Neural progenitor cell (in vitro differentiated cells): ENCODE measurements at regions not wholly inside any gene's neighbourhood (a gene's known extent, or its start where the extent isn't known, plus 50 kb on each side); places are given as distances from the start of the nearest gene placed in this dataset.

Source experiments
- DNase-seq: peaks from one replicate; pipeline ENCODE4 v3.0.0-alpha.2; 2016; ENCODE audit warnings: low spot score
- H2AFZ ChIP-seq: fragments of 200-600 bp; sonication (generic); replicated peaks from 2 replicates; pipeline ENCODE4 v1.6.1; 2016; ENCODE audit warnings: antibody characterized with exemption
- H3F3A ChIP-seq: fragments of 200-600 bp; sonication (generic); 2 replicates; pipeline ENCODE4 v1.6.1; 2016; ENCODE audit warnings: antibody characterized with exemption, low read depth
- H3K27ac ChIP-seq: fragments of 200-600 bp; sonication (generic); 2 replicates; pipeline ENCODE4 v1.5.1; 2016; ENCODE audit warnings: mild to moderate bottlenecking
- H3K27me3 ChIP-seq: fragments of 200-600 bp; sonication (generic); 2 replicates; pipeline ENCODE4 v1.6.1; 2016; ENCODE audit warnings: mild to moderate bottlenecking, moderate library complexity
- H3K36me3 ChIP-seq: fragments of 200-600 bp; sonication (generic); 2 replicates; pipeline ENCODE4 v1.5.1; 2016
- H3K4me1 ChIP-seq: fragments of 200-600 bp; sonication (generic); 2 replicates; pipeline ENCODE4 v1.6.1; 2016; ENCODE audit warnings: mixed run types
- H3K4me2 ChIP-seq: fragments of 200-600 bp; sonication (generic); 2 replicates; pipeline ENCODE4 v1.6.1; 2016
- H3K4me3 ChIP-seq: fragments of 200-600 bp; sonication (generic); 2 replicates; pipeline ENCODE4 v1.5.1; 2016
- H3K79me2 ChIP-seq: fragments of 200-600 bp; sonication (generic); 2 replicates; pipeline ENCODE4 v1.6.1; 2016; ENCODE audit warnings: low read depth
- H3K9ac ChIP-seq: fragments of 200-600 bp; sonication (generic); 2 replicates; pipeline ENCODE4 v1.6.1; 2016
- H3K9me3 ChIP-seq: fragments of 200-600 bp; sonication (generic); 2 replicates; pipeline ENCODE4 v1.5.1; 2016; ENCODE audit warnings: low read depth
- H4K20me1 ChIP-seq: fragments of 200-600 bp; sonication (generic); 2 replicates; pipeline ENCODE4 v1.6.1; 2016; ENCODE audit warnings: low read depth
- H3K27ac Mint-ChIP-seq: 3 replicates; pipeline ENCODE4 v1.8.0; 2021; ENCODE audit warnings: mixed read lengths
- H3K27me3 Mint-ChIP-seq: 2 replicates; pipeline ENCODE4 v1.8.0; 2022; ENCODE audit warnings: low read depth, mild to moderate bottlenecking, inconsistent platforms, moderate library complexity, mixed read lengths; ENCODE audit not compliant: insufficient read depth
- H3K36me3 Mint-ChIP-seq: 3 replicates; pipeline ENCODE4 v1.8.0; 2021; ENCODE audit warnings: mixed read lengths
- H3K4me1 Mint-ChIP-seq: 3 replicates; pipeline ENCODE4 v1.8.0; 2021; ENCODE audit warnings: mixed read lengths
- H3K4me3 Mint-ChIP-seq: 3 replicates; pipeline ENCODE4 v1.8.0; 2021; ENCODE audit warnings: mild to moderate bottlenecking, moderate library complexity, mixed read lengths
- H3K9me3 Mint-ChIP-seq: 3 replicates; pipeline ENCODE4 v1.8.0; 2020; ENCODE audit warnings: mixed read lengths
- EZH2 ChIP-seq: fragments of 200-600 bp; sonication (generic); IDR thresholded peaks from 2 replicates; pipeline ENCODE4 v1.6.1; 2017; ENCODE audit warnings: antibody characterized with exemption, mild to moderate bottlenecking, moderate library complexity
- EZH2phosphoT487 ChIP-seq: fragments of 200-600 bp; sonication (generic); IDR thresholded peaks from 2 replicates; pipeline ENCODE4 v1.6.1; 2017; ENCODE audit warnings: antibody characterized with exemption
- TF ChIP-seq, protein P1 (sequence below): fragments of 200-600 bp; sonication (generic); IDR thresholded peaks from 2 replicates; pipeline ENCODE4 v1.5.1; 2017; ENCODE audit warnings: antibody characterized with exemption, mild to moderate bottlenecking

DNA sequence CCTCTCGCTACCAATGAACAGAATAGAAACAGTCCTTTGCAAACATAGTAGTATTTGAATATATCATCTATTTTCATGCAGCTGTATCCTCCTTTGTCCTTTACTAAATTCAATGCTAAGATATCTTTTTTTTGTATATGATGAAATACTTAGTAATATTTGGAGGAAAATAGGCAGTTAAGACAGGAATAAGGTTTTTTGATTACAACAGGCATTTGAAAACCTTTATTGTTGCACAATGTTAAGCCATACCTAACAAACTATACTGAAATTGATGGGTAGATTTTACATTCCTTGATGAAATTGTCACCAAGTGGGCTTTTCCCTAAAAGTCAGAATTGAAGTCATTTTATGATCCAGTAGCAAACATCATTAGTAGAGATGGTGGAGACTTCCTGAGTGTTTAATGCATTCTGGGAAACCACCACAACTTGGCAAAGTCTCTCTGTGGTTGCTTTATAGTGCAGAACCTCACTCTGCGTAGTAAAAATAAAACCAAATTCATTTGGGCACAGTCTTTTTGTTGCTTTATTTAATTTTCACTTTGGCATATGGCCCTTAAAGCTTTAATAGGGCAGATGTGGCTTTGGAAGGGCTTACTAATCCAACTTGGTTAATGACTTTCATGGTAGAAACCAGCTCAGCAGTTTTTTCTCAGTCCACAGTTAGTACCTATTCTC lies 216.0 kb downstream of the DIPK2A start:
- no peak overlapping the region for H3K27ac ChIP-seq
- no peaks in the 10 kb centered on the region for H3K36me3 ChIP-seq
- no peak overlapping the region for H3K4me3 Mint-ChIP-seq
- no peaks in the 10 kb centered on the region for H3F3A ChIP-seq
- H3K4me1 Mint-ChIP-seq: peaks cover 22% of the 10 kb centered on the region
- DNase-seq: no peak
- no peaks in the 10 kb centered on the region for H3K36me3 Mint-ChIP-seq
- H2AFZ ChIP-seq: no peak overlapping the region
- no peak overlapping the region for H3K4me2 ChIP-seq
- H3K27me3 ChIP-seq: no peaks in the 10 kb centered on the region
- H3K4me1 ChIP-seq: peaks cover 13% of the 10 kb centered on the region
- peaks cover 18% of the 10 kb centered on the region for H3K9me3 Mint-ChIP-seq
- no peak overlapping the region for H3K27ac Mint-ChIP-seq
- H4K20me1 ChIP-seq: no peaks in the 10 kb centered on the region
- H3K79me2 ChIP-seq: no peaks in the 10 kb centered on the region
- H3K9me3 ChIP-seq: no peaks in the 10 kb centered on the region
- no peaks in the 10 kb centered on the region for H3K27me3 Mint-ChIP-seq
- TF ChIP-seq EZH2: no peak
- TF ChIP-seq EZH2phosphoT487: no peak
- TF ChIP-seq, protein P1, sequence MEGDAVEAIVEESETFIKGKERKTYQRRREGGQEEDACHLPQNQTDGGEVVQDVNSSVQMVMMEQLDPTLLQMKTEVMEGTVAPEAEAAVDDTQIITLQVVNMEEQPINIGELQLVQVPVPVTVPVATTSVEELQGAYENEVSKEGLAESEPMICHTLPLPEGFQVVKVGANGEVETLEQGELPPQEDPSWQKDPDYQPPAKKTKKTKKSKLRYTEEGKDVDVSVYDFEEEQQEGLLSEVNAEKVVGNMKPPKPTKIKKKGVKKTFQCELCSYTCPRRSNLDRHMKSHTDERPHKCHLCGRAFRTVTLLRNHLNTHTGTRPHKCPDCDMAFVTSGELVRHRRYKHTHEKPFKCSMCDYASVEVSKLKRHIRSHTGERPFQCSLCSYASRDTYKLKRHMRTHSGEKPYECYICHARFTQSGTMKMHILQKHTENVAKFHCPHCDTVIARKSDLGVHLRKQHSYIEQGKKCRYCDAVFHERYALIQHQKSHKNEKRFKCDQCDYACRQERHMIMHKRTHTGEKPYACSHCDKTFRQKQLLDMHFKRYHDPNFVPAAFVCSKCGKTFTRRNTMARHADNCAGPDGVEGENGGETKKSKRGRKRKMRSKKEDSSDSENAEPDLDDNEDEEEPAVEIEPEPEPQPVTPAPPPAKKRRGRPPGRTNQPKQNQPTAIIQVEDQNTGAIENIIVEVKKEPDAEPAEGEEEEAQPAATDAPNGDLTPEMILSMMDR: no peak
- no peak overlapping the region for H3K4me3 ChIP-seq
- H3K9ac ChIP-seq: no peak overlapping the region

DNA sequence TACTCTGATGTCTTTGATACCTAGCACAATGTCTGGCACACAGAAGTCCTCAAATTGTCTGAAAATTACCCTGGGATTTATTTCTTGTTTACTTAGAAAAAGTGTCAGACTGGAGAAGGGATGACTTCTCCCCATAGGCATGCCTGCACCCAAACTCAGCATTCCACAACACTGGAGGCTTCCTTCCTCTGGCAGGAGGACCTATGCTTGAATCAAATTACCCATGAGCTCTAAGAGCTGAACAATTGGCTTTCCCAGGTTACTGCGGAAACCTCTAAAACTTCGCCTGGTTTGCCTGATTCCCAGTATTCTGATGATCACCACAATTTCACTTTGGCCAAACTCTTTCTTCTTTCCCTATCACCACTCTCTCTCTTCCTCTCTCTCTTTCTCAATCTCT lies 217.4 kb downstream of the DIPK2A start:
- Mint-ChIP-seq H3K4me1 (peaks cover 22% of the 10 kb centered on the region), H3K36me3 (no peaks in the 10 kb centered on the region), H3K9me3 (peaks cover 28% of the 10 kb centered on the region), H3K4me3 (no peak overlapping the region), H3K27me3 (no peaks in the 10 kb centered on the region), H3K27ac (peak overlapping the region; percentile 93)
- DNase-seq: peak; percentile 6
- Histone ChIP-seq H3K27ac (no peak overlapping the region), H3K36me3 (no peaks in the 10 kb centered on the region), H3K79me2 (no peaks in the 10 kb centered on the region), H3K27me3 (no peaks in the 10 kb centered on the region), H3F3A (no peaks in the 10 kb centered on the region), H4K20me1 (no peaks in the 10 kb centered on the region), H3K4me3 (no peak overlapping the region), H3K9me3 (no peaks in the 10 kb centered on the region), H2AFZ (peak overlapping the region; percentile 69), H3K9ac (no peak overlapping the region), H3K4me2 (no peak overlapping the region), H3K4me1 (peaks cover 13% of the 10 kb centered on the region)
- no peak for TF ChIP-seq EZH2
- no peak for TF ChIP-seq EZH2phosphoT487
- TF ChIP-seq, protein P1: no peak

DNA sequence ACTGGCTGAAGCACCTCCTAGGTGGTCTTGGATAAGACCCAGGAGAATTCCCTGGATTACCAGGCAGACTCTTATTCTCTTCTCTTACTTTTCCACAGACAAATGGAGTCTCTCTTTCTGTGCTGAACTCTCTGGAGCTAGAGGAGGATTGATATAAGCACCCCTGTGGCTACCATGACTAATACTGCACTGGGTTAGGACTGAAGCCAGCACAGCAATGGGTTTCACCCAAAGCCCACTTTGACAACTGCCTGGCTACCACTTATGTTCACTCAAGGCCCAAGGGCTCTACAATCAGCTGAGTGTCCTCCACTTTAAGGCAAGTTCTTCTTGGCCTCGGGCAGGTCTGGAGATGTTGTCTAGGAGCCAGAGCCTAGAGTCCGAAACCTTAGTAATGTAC lies 225.5 kb downstream of the DIPK2A start:
- Histone ChIP-seq H3K27ac (no peak overlapping the region), H4K20me1 (no peaks in the 10 kb centered on the region), H3K36me3 (no peaks in the 10 kb centered on the region), H3K4me1 (no peaks in the 10 kb centered on the region), H3K79me2 (no peaks in the 10 kb centered on the region), H3K27me3 (no peaks in the 10 kb centered on the region), H3K4me3 (no peak overlapping the region), H3K9ac (no peak overlapping the region), H3K9me3 (no peaks in the 10 kb centered on the region), H2AFZ (no peak overlapping the region), H3F3A (no peaks in the 10 kb centered on the region), H3K4me2 (no peak overlapping the region)
- Mint-ChIP-seq H3K4me1 (no peaks in the 10 kb centered on the region), H3K4me3 (no peak overlapping the region), H3K9me3 (peaks cover 20% of the 10 kb centered on the region), H3K27ac (no peak overlapping the region), H3K36me3 (no peaks in the 10 kb centered on the region), H3K27me3 (no peaks in the 10 kb centered on the region)
- DNase-seq: no peak
- TF ChIP-seq EZH2: no peak
- TF ChIP-seq EZH2phosphoT487: no peak
- TF ChIP-seq, protein P1: no peak
